DMS153 (cell line): ENCODE measurements at regions not wholly inside any gene's neighbourhood (a gene's known extent, or its start where the extent isn't known, plus 50 kb on each side); places are given as distances from the start of the nearest gene placed in this dataset.
A peak's percentile ranks its signal among the peaks of the same experiment; 100 is the strongest.

ENCODE experiments used
- DNase-seq: peaks from one replicate; lab custom pipeline; 2025; lab: John Stamatoyannopoulos, UW

GRCh38 chr3:107428051-107428858 is 51.0 kb downstream of the CCDC54 start:
- DNase-seq: no peak

- peak; percentile 45 for DNase-seq
Measured at GRCh38 chr3:107429320-107430181, 52.3 kb downstream of the CCDC54 start.

- no peak for DNase-seq
Measured at GRCh38 chr3:107430214-107430995, 53.2 kb downstream of the CCDC54 start.

GRCh38 chr3:107430996-107431245 is 53.7 kb downstream of the CCDC54 start:
- DNase-seq: peak; percentile 4

- DNase-seq: peak; percentile 55
Measured at GRCh38 chr3:107431246-107432012, 54.2 kb downstream of the CCDC54 start.

DNA sequence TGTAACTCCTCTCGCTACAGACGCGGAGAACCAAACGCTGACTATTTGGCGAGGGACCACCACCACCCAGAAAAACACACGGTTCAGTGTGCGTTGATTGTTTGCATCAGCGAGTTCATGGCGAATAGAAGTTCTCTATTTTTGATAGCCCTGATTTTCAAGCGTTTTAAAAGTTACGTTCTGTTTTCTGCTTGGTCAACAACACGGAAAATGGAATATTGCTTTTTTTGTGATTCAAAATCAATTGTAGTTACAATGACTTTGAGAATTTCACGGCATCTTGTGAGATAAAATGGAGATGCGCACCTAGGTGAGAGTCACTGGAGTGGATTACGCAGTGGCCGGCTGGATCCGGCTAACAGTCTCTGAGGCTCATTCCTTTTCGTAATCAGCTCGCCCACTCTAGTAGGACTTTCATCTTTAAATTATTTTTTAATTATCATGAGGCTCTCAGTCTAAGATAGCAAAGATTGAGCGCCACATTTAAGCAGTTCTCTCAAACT is 54.8 kb downstream of the CCDC54 start:
- peak; percentile 31 for DNase-seq

- no peak for DNase-seq
Measured at GRCh38 chr3:107432646-107433045, 55.4 kb downstream of the CCDC54 start.

GRCh38 chr3:107436029-107436428 is 58.8 kb downstream of the CCDC54 start:
- no peak for DNase-seq

DNA sequence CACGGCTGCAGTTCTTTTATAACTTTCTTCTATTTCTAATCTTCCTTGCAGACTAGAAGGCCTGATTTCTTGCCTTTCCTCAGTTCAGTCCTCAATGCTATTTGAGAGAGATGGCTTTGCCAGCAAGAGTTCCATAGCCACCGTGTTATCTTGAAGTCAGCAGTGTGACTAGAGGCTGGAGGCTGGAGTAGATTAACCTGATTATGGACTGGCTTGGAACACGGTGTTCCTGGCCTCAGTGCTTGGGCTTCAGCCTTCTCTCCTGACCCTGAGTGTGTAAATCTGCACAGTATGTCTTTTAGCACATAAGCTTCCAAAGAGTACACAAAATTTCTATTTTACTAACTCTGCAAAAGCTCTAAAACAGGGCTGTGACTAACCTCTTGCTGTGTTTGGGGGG is 61.4 kb downstream of the CCDC54 start:
- no peak for DNase-seq

DNA sequence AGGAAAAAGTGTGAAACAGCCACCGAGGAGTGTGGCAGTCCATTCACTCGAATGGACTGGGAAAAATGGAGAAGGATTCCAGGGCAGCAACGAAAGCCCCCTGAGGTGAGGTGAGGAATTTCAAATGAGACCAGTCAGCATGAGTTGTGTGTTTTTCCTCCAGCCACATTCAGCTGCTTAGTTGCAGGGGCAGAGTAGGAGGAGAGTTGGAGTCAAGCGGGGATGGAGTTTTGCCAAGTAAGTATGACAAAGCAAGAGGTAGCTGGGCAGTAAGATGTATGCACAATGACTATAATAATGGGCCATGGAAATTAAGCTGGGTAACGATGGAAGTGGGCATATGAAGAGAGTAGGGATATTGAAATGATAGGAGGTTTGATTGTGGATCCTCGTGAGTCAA is 64.4 kb downstream of the CCDC54 start:
- no peak for DNase-seq

DNA sequence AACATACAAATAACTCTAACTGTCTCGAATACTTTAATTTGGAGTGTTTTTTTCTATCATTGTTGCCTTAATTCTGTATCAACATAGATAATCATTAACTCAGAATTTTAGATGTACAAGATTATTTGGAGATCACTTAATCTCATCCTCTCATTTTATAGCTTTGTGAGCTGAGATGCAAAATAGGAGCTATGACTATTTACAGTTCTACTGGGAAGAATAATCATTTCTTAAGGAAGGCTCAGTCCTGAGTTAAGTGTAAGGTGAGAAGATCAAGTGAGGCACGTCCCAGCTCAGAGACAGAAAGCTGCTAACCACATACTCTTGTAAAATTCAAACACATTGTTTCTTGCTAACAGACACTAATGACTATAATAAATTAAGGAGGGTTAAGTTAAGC is 66.2 kb downstream of the CCDC54 start:
- no peak for DNase-seq

DNA sequence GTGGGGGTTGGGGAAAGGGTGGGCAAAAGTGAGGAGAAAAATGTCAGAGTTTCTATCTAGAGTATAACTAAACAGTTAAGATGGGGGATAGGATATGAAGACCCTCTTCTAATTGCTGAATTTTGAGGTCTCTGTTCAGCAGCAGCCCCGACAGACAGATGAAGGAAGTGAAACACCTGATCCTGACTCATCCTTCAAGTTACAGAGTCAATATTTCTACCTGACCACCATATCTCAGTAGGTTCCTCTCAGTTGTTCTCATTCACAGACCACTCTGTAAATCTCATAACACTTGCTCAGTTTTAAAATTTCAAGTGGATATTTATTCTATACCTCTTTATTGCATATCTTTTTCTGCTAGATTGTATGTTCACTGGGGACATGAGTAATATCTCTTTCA is 69.5 kb downstream of the CCDC54 start:
- no peak for DNase-seq

DNA sequence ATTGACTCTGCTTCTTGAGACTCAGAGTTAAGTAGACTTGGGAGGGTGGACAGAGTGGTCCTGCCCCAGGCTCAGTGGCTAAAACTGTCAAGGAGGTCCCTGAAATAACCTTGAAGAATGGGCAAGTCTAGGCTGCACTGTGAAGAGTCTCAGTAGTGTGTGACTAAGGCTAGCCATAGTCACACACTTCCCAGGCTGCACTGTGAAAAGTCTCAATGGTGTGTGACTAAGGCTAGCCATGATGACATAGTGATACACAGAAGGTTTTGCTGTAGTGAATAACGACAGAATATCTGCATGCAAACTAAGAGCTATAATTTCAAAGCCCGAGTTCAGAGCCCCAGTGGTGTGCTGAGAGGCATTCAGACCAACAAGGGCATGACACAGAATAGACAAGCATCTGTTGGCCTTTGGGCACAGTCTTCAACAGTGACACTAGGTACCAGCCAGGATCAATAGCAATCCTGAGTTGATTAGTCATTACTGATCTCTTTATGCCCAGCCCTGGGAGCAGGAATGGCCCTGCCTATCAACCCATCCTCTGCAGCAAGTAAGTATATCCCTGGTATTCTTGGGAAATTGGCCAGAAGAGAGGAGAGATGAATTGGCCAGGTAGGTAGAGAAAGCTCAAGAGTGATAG is 72.4 kb upstream of the BBX start:
- no peak for DNase-seq

- DNase-seq: no peak
Measured at GRCh38 chr3:107452436-107452835, 70.3 kb upstream of the BBX start.

DNA sequence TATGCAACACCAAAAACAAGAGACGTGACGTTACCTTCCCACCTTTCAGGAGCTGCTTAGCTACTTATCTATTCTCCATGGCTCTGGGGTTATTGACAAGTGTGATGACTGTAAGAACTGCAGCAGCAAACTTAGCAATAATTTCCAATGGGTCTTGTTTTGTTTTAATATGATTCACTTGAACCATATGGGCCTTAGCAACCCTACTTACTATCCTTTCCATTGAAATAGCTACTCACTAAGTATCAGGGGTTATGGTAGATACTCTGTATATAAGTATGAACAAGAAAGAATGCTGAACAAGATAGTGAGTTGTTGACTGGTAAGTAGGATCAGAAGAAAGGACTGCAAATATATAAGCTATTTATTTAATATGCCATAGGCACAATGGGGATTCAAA is 69.3 kb upstream of the BBX start:
- DNase-seq: no peak

DNA sequence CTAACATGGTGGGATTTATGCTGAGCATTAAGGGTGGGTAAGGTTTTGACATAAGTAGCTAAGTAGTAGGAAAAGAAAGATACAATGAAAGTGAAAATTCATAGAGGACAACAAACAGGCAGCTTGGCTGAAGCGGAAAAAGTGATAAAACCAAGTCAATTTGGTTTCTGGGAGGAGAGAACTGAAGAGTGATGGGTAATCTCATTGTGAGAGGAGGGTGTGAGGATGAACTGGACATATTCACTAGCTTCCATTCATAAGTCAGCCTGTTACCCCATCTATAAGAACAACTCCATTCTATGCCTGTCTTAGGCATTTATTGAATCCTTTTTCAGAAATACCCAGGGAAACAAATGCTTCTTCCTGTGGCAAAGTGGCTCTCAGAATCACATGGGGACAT is 67.1 kb upstream of the BBX start:
- no peak for DNase-seq

GRCh38 chr3:107456501-107456900 is 66.3 kb upstream of the BBX start:
- no peak for DNase-seq

DNA sequence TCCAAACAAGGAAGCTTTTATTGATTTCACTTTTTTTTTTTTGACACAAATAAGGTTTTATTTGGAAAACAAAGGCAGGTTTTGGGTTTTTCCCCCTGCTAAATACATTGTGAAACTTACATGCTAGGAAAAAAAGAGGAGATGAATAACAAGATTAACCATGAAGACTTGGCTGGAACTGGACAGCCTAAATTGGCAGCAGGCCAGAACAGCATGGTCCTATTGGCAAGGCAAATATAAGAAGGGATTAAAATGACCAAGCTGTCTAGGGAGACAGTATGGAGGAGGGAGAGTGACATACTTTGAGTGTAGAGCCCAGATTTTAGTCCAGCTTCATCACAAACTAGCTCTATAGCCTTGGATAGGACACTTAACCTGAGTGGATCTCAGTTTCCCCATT is 63.9 kb upstream of the BBX start:
- no peak for DNase-seq

GRCh38 chr3:107461721-107462120 is 61.0 kb upstream of the BBX start:
- no peak for DNase-seq

GRCh38 chr3:107464037-107464436 is 58.7 kb upstream of the BBX start:
- DNase-seq: no peak

DNA sequence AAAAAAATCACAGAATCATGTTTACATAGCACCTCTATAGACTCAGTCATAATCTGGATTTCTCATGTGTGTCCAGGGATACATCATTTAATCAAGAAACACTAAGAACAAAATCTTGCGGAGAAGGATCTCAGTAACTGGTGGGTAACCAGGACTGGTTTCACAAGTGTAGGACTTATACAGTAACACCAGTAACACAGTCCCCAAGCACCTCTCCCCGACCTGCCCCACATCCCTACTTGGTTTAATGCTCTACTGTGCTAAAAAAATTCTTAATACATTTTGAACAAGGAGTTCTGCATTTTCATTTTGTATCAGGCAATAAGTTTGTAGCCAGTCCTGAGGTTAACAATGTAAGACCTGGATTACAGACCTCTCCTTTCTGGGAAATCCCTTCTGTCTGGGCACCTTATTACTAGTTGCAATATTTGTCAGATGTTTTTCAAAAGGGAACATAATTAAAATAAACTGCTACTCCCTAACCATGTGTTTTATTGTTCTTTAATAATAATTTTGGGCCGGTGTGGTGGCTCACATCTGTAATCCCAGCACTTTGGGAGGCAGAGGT is 57.6 kb upstream of the BBX start:
- no peak for DNase-seq
